Mesodermal cell (in vitro differentiated cells): ENCODE measurements at regions not wholly inside any gene's neighbourhood (a gene's known extent, or its start where the extent isn't known, plus 50 kb on each side); places are given as distances from the start of the nearest gene placed in this dataset.

Experiments used
- H3K27ac ChIP-seq: 2 replicates; pipeline ENCODE4 v1.7.0; 2013; ENCODE audit warnings: mild to moderate bottlenecking, low read depth, low read length, moderate library complexity; ENCODE audit not compliant: severe bottlenecking
- H3K36me3 ChIP-seq: 2 replicates; pipeline ENCODE4 v1.7.1; 2013; ENCODE audit warnings: mild to moderate bottlenecking, low read length, moderate library complexity; ENCODE audit not compliant: control insufficient read depth, insufficient read depth
- H3K4me1 ChIP-seq: one replicate; pipeline ENCODE4 v1.7.1; 2013; ENCODE audit warnings: mild to moderate bottlenecking, low read length; ENCODE audit not compliant: insufficient read depth, control insufficient read depth, poor library complexity, severe bottlenecking
- H3K4me3 ChIP-seq: 2 replicates; pipeline ENCODE4 v1.7.0; 2013; ENCODE audit warnings: low read length, control low read depth, mild to moderate bottlenecking; ENCODE audit not compliant: insufficient read depth, poor library complexity, severe bottlenecking; ENCODE audit errors: extremely low read depth
- H3K9me3 ChIP-seq: 2 replicates; pipeline ENCODE4 v1.7.1; 2013; ENCODE audit warnings: mild to moderate bottlenecking, low read length, moderate library complexity; ENCODE audit not compliant: control insufficient read depth
- WGBS, 2 experiments: methylation state at CpG; one replicate each; pipeline ENCODE4 v1.1.5; 2013; ENCODE audit warnings: missing lambda C conversion rate in 2 of 2; ENCODE audit not compliant: insufficient coverage in 2 of 2; 5-methylcytosine and 5-hydroxymethylcytosine counted together

DNA sequence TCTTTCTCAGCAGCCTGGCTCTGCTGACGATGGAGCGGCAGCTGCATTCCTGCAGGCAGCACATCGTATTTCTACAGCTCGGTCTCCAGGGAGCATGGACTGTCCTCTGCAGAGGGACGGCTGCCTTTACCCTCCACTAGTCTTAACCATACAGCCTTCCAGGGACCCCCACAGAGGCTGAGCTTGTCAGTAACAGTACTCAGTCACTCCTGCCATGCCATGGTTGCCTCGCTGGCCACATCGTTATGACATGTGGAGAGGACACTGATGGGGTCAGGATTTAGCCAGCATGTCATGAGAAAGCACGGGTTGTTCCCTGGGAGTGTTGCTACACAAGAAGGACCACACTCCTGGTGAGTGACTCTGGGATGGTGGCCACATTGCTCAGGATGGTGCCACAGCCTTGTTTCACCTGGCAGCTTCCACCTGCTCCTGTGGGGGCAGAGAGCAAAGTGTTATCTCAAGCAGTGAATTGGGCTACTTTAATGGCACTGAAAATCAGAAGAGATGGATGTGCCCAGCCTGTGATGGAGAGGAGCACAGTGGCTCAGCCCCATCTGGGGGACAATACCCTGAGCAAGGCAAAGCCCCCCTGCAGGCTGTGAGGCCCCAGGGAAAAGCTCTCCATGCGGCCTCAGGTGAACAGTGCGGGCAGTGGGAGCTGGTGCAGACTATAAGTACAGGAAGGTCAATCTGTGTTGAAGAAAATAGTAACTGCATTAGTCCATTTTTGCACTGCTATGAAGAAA is 443.9 kb downstream of the TCERG1L start:
- H3K27ac ChIP-seq: no peak overlapping the region
- no peak overlapping the region for H3K4me3 ChIP-seq
- H3K4me1 ChIP-seq: no peaks in the 10 kb centered on the region
- H3K9me3 ChIP-seq: no peaks in the 10 kb centered on the region
- H3K36me3 ChIP-seq: no peaks in the 10 kb centered on the region
- 79 to 92% methylated on average over 9 to 10 of the region's 10 CpGs for WGBS, 2 experiments

GRCh38 chr10:130869179-130869841 is 442.2 kb downstream of the TCERG1L start:
- no peaks in the 10 kb centered on the region for H3K36me3 ChIP-seq
- peak overlapping the region; percentile 23 for H3K27ac ChIP-seq
- no peaks in the 10 kb centered on the region for H3K9me3 ChIP-seq
- H3K4me1 ChIP-seq: no peaks in the 10 kb centered on the region
- WGBS, 2 experiments: 84 to 92% methylated on average over 9 to 11 of the region's 11 CpGs
- no peak overlapping the region for H3K4me3 ChIP-seq

- no peaks in the 10 kb centered on the region for H3K9me3 ChIP-seq
- no CpG with 5 or more reads among the region's 1 CpG for WGBS, 2 experiments
- no peaks in the 10 kb centered on the region for H3K4me1 ChIP-seq
- no peak overlapping the region for H3K27ac ChIP-seq
- no peaks in the 10 kb centered on the region for H3K36me3 ChIP-seq
- H3K4me3 ChIP-seq: no peak overlapping the region
These were observed 440.1 kb downstream of the TCERG1L start for GRCh38 chr10:130871406-130871805.

DNA sequence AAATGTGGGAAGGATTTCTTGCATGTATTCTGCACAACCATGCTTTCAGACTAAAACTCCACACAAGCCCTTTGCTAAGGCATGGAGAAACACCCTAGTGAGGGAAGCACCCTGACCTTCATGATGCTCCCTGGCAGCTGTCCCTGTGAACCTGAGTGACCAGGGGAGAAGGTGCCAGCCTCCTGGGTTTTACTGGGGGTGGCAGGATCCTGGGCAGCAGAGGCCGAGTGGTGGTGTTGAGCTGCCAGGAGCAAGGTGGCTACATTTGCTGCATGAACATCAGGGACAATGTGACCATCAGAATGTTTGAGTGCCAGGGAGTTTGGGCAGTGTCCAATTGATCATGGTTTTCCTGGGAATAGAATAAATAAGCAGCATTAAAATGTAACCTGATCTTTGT is 437.9 kb downstream of the TCERG1L start:
- no peaks in the 10 kb centered on the region for H3K9me3 ChIP-seq
- no peaks in the 10 kb centered on the region for H3K36me3 ChIP-seq
- H3K4me1 ChIP-seq: no peaks in the 10 kb centered on the region
- 80 to 89% methylated on average over 1 of the region's 1 CpG for WGBS, 2 experiments
- no peak overlapping the region for H3K27ac ChIP-seq
- no peak overlapping the region for H3K4me3 ChIP-seq

DNA sequence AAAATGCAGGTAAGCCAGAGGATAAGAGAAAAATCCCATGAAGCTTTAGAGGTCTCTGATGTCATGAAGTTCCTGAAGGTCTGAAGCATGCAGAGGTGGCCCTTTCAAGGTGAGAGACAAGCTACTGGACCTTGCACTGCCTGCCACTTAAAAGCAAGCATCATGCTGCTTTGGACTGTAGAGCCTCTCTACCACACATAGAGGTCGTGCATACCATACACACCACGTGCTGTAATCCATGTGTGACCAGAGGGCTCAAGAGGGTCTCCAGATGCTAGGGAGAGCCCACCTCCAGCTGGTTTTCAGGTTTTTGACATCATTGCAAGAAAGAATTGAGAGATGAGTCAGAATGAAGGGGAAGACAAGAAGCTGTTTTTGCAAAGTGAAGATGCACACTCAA is 436.4 kb downstream of the TCERG1L start:
- Histone ChIP-seq H3K36me3 (no peaks in the 10 kb centered on the region), H3K27ac (no peak overlapping the region), H3K4me1 (no peaks in the 10 kb centered on the region), H3K9me3 (no peaks in the 10 kb centered on the region), H3K4me3 (no peak overlapping the region)
- WGBS, 2 experiments: 53 to 92% methylated on average over 2 of the region's 2 CpGs

DNA sequence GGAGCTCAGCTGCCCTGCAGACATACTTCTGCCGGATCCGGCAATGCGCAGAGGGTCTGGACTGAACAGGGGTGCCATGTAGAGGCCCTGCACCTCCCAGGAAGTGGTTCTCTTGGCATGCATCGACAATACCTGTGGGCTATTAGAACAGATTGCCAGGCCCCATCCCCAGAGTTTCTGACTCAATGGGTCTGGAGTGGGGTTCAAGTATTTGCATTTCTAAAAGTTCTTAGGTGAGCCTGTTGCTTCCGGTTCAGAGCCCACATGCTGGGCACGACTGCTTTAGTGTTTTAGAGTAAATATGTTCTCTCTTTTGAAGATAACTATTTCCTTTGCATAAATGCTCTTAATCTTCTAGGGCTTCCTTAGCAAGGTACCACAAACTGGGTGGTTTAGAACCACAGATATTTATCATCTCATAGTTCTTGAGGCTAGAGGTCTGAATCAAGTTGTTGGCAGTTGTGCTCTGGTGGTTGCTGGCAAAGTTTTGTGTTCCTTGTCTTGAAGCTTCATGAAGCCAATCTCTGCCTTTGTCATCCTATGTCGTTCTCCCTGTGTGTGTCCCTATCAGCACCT is 435.5 kb downstream of the TCERG1L start:
- Histone ChIP-seq H3K4me3 (no peak overlapping the region), H3K9me3 (no peaks in the 10 kb centered on the region), H3K4me1 (no peaks in the 10 kb centered on the region), H3K27ac (no peak overlapping the region), H3K36me3 (no peaks in the 10 kb centered on the region)
- WGBS, 2 experiments: 89 to 95% methylated on average over 5 to 6 of the region's 7 CpGs

- Histone ChIP-seq H3K4me1 (no peaks in the 10 kb centered on the region), H3K36me3 (no peaks in the 10 kb centered on the region), H3K4me3 (no peak overlapping the region), H3K27ac (no peak overlapping the region), H3K9me3 (no peaks in the 10 kb centered on the region)
- 80 to 88% methylated on average over 2 to 3 of the region's 3 CpGs for WGBS, 2 experiments
These were observed 434.4 kb downstream of the TCERG1L start for GRCh38 chr10:130877126-130877525.

- WGBS, 2 experiments: 100% methylated on average over 1 of the region's 1 CpG; no CpG with 5 or more reads in 1 of the 2 experiments
- no peak overlapping the region for H3K27ac ChIP-seq
- H3K4me1 ChIP-seq: no peaks in the 10 kb centered on the region
- no peaks in the 10 kb centered on the region for H3K9me3 ChIP-seq
- no peak overlapping the region for H3K4me3 ChIP-seq
- no peaks in the 10 kb centered on the region for H3K36me3 ChIP-seq
These were observed 433.4 kb downstream of the TCERG1L start for GRCh38 chr10:130878131-130878530.

GRCh38 chr10:130882906-130883305 is 428.6 kb downstream of the TCERG1L start:
- H3K4me3 ChIP-seq: no peak overlapping the region
- H3K27ac ChIP-seq: no peak overlapping the region
- 97 to 100% methylated on average over 2 to 3 of the region's 3 CpGs for WGBS, 2 experiments
- H3K36me3 ChIP-seq: no peaks in the 10 kb centered on the region
- H3K4me1 ChIP-seq: no peaks in the 10 kb centered on the region
- no peaks in the 10 kb centered on the region for H3K9me3 ChIP-seq

DNA sequence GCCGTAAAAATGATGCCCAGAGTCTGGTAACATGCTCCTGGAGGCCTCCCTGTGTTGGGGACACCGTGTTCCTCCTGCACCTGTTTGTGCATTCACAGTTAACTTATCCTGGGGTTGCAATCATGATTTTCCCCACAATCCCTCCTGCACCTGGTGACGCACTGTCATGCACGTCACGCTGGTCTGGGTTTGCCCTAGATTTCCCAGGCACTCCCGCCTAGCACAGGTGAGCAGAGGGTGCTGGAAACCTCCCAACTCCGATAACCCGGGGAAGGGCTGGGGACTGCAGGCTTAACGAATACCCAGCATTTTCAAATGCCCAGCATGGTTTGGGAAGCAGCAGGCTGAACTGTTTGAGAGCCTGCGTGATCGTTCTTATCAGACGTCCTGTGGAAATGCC is 427.1 kb downstream of the TCERG1L start:
- WGBS, 2 experiments: 94 to 96% methylated on average over 12 of the region's 12 CpGs
- H3K4me1 ChIP-seq: no peaks in the 10 kb centered on the region
- no peaks in the 10 kb centered on the region for H3K36me3 ChIP-seq
- no peak overlapping the region for H3K27ac ChIP-seq
- no peaks in the 10 kb centered on the region for H3K9me3 ChIP-seq
- H3K4me3 ChIP-seq: no peak overlapping the region
